CD4-positive, alpha-beta memory T cell (primary cell): ENCODE measurements at regions not wholly inside any gene's neighbourhood (a gene's known extent, or its start where the extent isn't known, plus 50 kb on each side); places are given as distances from the start of the nearest gene placed in this dataset.

Source experiments
- CTCF ChIA-PET: fragments of 350-600 bp; sonication (Branson Sonifier 250); formaldehyde crosslinking; loops from one replicate; lab custom pipeline; 2021; ENCODE audit warnings: inconsistent platforms; ENCODE audit not compliant: partially characterized antibody; lab: Charles Lee
- POLR2A ChIA-PET: fragments of 350-600 bp; sonication (Branson Sonifier 250); formaldehyde crosslinking; loops from one replicate; lab custom pipeline; 2021; ENCODE audit not compliant: partially characterized antibody; lab: Charles Lee
- DNase-seq, 5 donors: peaks; one replicate each; pipeline versions ENCODE4 v3.0.0 to v3.0.0-alpha.2; 2020 to 2022; ENCODE audit warnings: mixed read lengths in 1 of 5
- H3K27ac ChIP-seq: one replicate; pipeline ENCODE4 v1.7.0; 2013; ENCODE audit warnings: low read depth, low read length
- H3K27me3 ChIP-seq: 2 replicates; pipeline ENCODE4 v1.7.0; 2013; ENCODE audit warnings: mild to moderate bottlenecking, low read length, moderate library complexity; ENCODE audit not compliant: insufficient read depth
- H3K36me3 ChIP-seq: 2 replicates; pipeline ENCODE4 v1.7.0; 2013; ENCODE audit warnings: mild to moderate bottlenecking, low read length, moderate library complexity; ENCODE audit not compliant: insufficient read depth
- H3K4me1 ChIP-seq: 2 replicates; pipeline ENCODE4 v1.7.0; 2013; ENCODE audit warnings: mild to moderate bottlenecking, low read length, moderate library complexity; ENCODE audit not compliant: insufficient read depth
- H3K4me3 ChIP-seq, 2 donors: one replicate each; pipeline ENCODE4 v1.7.0; 2013; ENCODE audit warnings: low read length in 2 of 2, mild to moderate bottlenecking in 1 of 2
- H3K9me3 ChIP-seq, 2 donors: one replicate each; pipeline ENCODE4 v1.7.0; 2013; ENCODE audit warnings: low read length in 2 of 2, control low read depth in 1 of 2; ENCODE audit not compliant: control insufficient read depth in 1 of 2
- H3K27ac Mint-ChIP-seq, 7 donors: one replicate each; pipeline ENCODE4 v1.8.0; 2020 to 2021; ENCODE audit warnings: mixed read lengths in 7 of 7, mild to moderate bottlenecking in 6 of 7, inconsistent platforms in 3 of 7, moderate library complexity in 3 of 7
- H3K27me3 Mint-ChIP-seq, 2 donors: one replicate each; pipeline ENCODE4 v1.8.0; 2020 to 2021; ENCODE audit warnings: mixed read lengths in 2 of 2
- H3K36me3 Mint-ChIP-seq, 2 donors: one replicate each; pipeline ENCODE4 v1.8.0; 2020 to 2021; ENCODE audit warnings: mixed read lengths in 2 of 2, inconsistent platforms in 1 of 2, mild to moderate bottlenecking in 1 of 2
- H3K4me1 Mint-ChIP-seq, 4 donors: one replicate each; pipeline ENCODE4 v1.8.0; 2020 to 2021; ENCODE audit warnings: mixed read lengths in 4 of 4, mild to moderate bottlenecking in 1 of 4
- H3K4me3 Mint-ChIP-seq, 8 donors: one replicate each; pipeline ENCODE4 v1.8.0; 2020 to 2021; ENCODE audit warnings: mixed read lengths in 8 of 8, mild to moderate bottlenecking in 7 of 8, moderate library complexity in 6 of 8, inconsistent platforms in 3 of 8
- H3K9me3 Mint-ChIP-seq, 8 donors: one replicate each; pipeline ENCODE4 v1.8.0; 2020 to 2021; ENCODE audit warnings: mixed read lengths in 8 of 8, mild to moderate bottlenecking in 5 of 8, inconsistent platforms in 3 of 8, moderate library complexity in 1 of 8
- intact Hi-C: fragments of 100-400 bp; cut with micrococcal nuclease; formaldehyde crosslinking; loops from one replicate; pipeline ENCODE4 v1.15.1; 2023

- no peak overlapping the region for H3K27ac ChIP-seq
- no peaks in the 10 kb centered on the region for H3K27me3 ChIP-seq
- DNase-seq, result no peak
- CTCF ChIA-PET, result no interaction called here
- intact Hi-C loops, result no loop called here
- peaks cover 16 to 22% of the 10 kb centered on the region in 2 donors for H3K36me3 Mint-ChIP-seq
- POLR2A ChIA-PET, result interaction anchor here (1.0 kb wide), 1 partner anchor 58 kb away, joined by 6 read pairs; no protein-coding TSS in a partner anchor
- peak overlapping the region in 3 of 7 donors; percentile 66 to 95 (median 83) for H3K27ac Mint-ChIP-seq
- peaks cover 0 to 10% of the 10 kb centered on the region in 2 donors for H3K9me3 ChIP-seq
- H3K27me3 Mint-ChIP-seq, result peaks cover 0 to 2% of the 10 kb centered on the region in 2 donors
- no peak overlapping the region for H3K4me3 Mint-ChIP-seq
- H3K4me1 ChIP-seq, result peaks cover 37% of the 10 kb centered on the region
- H3K4me1 Mint-ChIP-seq, result peaks cover 31 to 56% (median 39%) of the 10 kb centered on the region in 4 donors
- no peaks in the 10 kb centered on the region for H3K36me3 ChIP-seq
- peaks cover 10 to 33% (median 27%) of the 10 kb centered on the region in 8 donors for H3K9me3 Mint-ChIP-seq
- H3K4me3 ChIP-seq, result no peak overlapping the region
Observed at GRCh38 chr1:5331101-5331500, 661.1 kb downstream of the NPHP4 start.

GRCh38 chr1:5329068-5329739 lies 663.0 kb downstream of the NPHP4 start:
- POLR2A ChIA-PET, result interaction anchor here (1.1 to 1.3 kb wide), 3 partner anchors 12 to 59 kb away, joined by 3 to 4 read pairs (median 3); no protein-coding TSS in a partner anchor
- H3K4me3 ChIP-seq, result peak overlapping the region in 1 of 2 donors; percentile 12
- H3K4me1 ChIP-seq, result peaks cover 37% of the 10 kb centered on the region
- no peaks in the 10 kb centered on the region for H3K36me3 ChIP-seq
- DNase-seq, result peak in 4 of 5 donors; percentile 9 to 20 (median 16)
- no peaks in the 10 kb centered on the region for H3K27me3 ChIP-seq
- Mint-ChIP-seq H3K9me3 (peaks cover 10 to 45% (median 32%) of the 10 kb centered on the region in 8 donors), H3K27me3 (peaks cover 0 to 2% of the 10 kb centered on the region in 2 donors), H3K27ac (peak overlapping the region; percentile 83 to 98 (median 95)), H3K36me3 (peaks cover 16 to 22% of the 10 kb centered on the region in 2 donors), H3K4me3 (peak overlapping the region; percentile 56 to 84 (median 69)), H3K4me1 (peaks cover 31 to 68% (median 45%) of the 10 kb centered on the region in 4 donors)
- peaks cover 0 to 10% of the 10 kb centered on the region in 2 donors for H3K9me3 ChIP-seq
- H3K27ac ChIP-seq, result peak overlapping the region; percentile 44
- intact Hi-C loops, result loop anchor here (1.0 to 2.0 kb wide), 2 partner anchors 60 to 94 kb away; no protein-coding TSS in a partner anchor
- CTCF ChIA-PET, result no interaction called here

GRCh38 chr1:5324883-5325282 lies 667.3 kb downstream of the NPHP4 start:
- H3K9me3 Mint-ChIP-seq, result peaks cover 10 to 55% (median 36%) of the 10 kb centered on the region in 8 donors
- Histone ChIP-seq H3K4me1 (peaks cover 23% of the 10 kb centered on the region), H3K36me3 (no peaks in the 10 kb centered on the region), H3K9me3 (peaks cover 0 to 10% of the 10 kb centered on the region in 2 donors), H3K4me3 (no peak overlapping the region), H3K27ac (no peak overlapping the region), H3K27me3 (no peaks in the 10 kb centered on the region)
- peak overlapping the region in 1 of 7 donors; percentile 78 for H3K27ac Mint-ChIP-seq
- DNase-seq, result no peak
- no peaks in the 10 kb centered on the region for H3K27me3 Mint-ChIP-seq
- peaks cover 16 to 25% of the 10 kb centered on the region in 2 donors for H3K36me3 Mint-ChIP-seq
- H3K4me1 Mint-ChIP-seq, result peaks cover 22 to 44% (median 32%) of the 10 kb centered on the region in 4 donors
- CTCF ChIA-PET, result no interaction called here
- POLR2A ChIA-PET, result no interaction called here
- no peak overlapping the region for H3K4me3 Mint-ChIP-seq
- intact Hi-C loops, result no loop called here

GRCh38 chr1:5318143-5318816 lies 663.9 kb downstream of the AJAP1 start:
- intact Hi-C loops, result no loop called here
- H3K9me3 ChIP-seq, result no peaks in the 10 kb centered on the region
- no peaks in the 10 kb centered on the region for H3K4me1 ChIP-seq
- H3K4me3 ChIP-seq, result no peak overlapping the region
- CTCF ChIA-PET, result no interaction called here
- Mint-ChIP-seq H3K27ac (no peak overlapping the region), H3K4me1 (peaks cover 0 to 1% (median 0%) of the 10 kb centered on the region in 4 donors), H3K9me3 (peaks cover 2 to 10% (median 7%) of the 10 kb centered on the region in 8 donors), H3K36me3 (peaks cover 0 to 2% of the 10 kb centered on the region in 2 donors), H3K27me3 (no peaks in the 10 kb centered on the region), H3K4me3 (no peak overlapping the region)
- POLR2A ChIA-PET, result interaction anchor here (1.2 to 2.5 kb wide), 2 partner anchors 11 kb away, joined by 3 to 8 read pairs; no protein-coding TSS in a partner anchor
- H3K27ac ChIP-seq, result no peak overlapping the region
- no peaks in the 10 kb centered on the region for H3K36me3 ChIP-seq
- no peak for DNase-seq
- no peaks in the 10 kb centered on the region for H3K27me3 ChIP-seq

GRCh38 chr1:5317391-5317790 lies 663.0 kb downstream of the AJAP1 start:
- intact Hi-C loops, result no loop called here
- H3K36me3 Mint-ChIP-seq, result peaks cover 0 to 2% of the 10 kb centered on the region in 2 donors
- H3K27me3 Mint-ChIP-seq, result no peaks in the 10 kb centered on the region
- no peak for DNase-seq
- H3K4me1 Mint-ChIP-seq, result peaks cover 0 to 1% (median 0%) of the 10 kb centered on the region in 4 donors
- ChIA-PET POLR2A (interaction anchor here (1.2 kb wide), 1 partner anchor 12 kb away, joined by 3 read pairs; no protein-coding TSS in a partner anchor), CTCF (no interaction called here)
- Histone ChIP-seq H3K27me3 (no peaks in the 10 kb centered on the region), H3K4me3 (no peak overlapping the region), H3K4me1 (no peaks in the 10 kb centered on the region), H3K9me3 (no peaks in the 10 kb centered on the region), H3K27ac (no peak overlapping the region), H3K36me3 (no peaks in the 10 kb centered on the region)
- no peak overlapping the region for H3K27ac Mint-ChIP-seq
- H3K9me3 Mint-ChIP-seq, result peaks cover 2 to 10% (median 7%) of the 10 kb centered on the region in 8 donors
- no peak overlapping the region for H3K4me3 Mint-ChIP-seq

GRCh38 chr1:5312862-5313261 lies 658.5 kb downstream of the AJAP1 start:
- intact Hi-C loops, result no loop called here
- no peak overlapping the region for H3K27ac Mint-ChIP-seq

GRCh38 chr1:5312293-5312674 lies 657.9 kb downstream of the AJAP1 start:
- intact Hi-C loops, result no loop called here
- DNase-seq, result no peak
- Histone ChIP-seq H3K4me3 (no peak overlapping the region), H3K36me3 (no peaks in the 10 kb centered on the region), H3K9me3 (no peaks in the 10 kb centered on the region), H3K27ac (no peak overlapping the region), H3K27me3 (no peaks in the 10 kb centered on the region), H3K4me1 (no peaks in the 10 kb centered on the region)
- H3K36me3 Mint-ChIP-seq, result no peaks in the 10 kb centered on the region
- peaks cover 0 to 2% of the 10 kb centered on the region in 2 donors for H3K27me3 Mint-ChIP-seq
- H3K4me3 Mint-ChIP-seq, result no peak overlapping the region
- H3K27ac Mint-ChIP-seq, result no peak overlapping the region
- POLR2A ChIA-PET, result no interaction called here
- H3K9me3 Mint-ChIP-seq, result peaks cover 0 to 3% (median 0%) of the 10 kb centered on the region in 8 donors
- CTCF ChIA-PET, result no interaction called here
- peaks cover 0 to 4% (median 2%) of the 10 kb centered on the region in 4 donors for H3K4me1 Mint-ChIP-seq

More at GRCh38 chr1:5312862-5313261, 658.5 kb downstream of the AJAP1 start:
- no peak overlapping the region for H3K27ac ChIP-seq
- H3K9me3 ChIP-seq, result no peaks in the 10 kb centered on the region
- no peak overlapping the region for H3K4me3 ChIP-seq
- Mint-ChIP-seq H3K9me3 (peaks cover 0 to 3% (median 0%) of the 10 kb centered on the region in 8 donors), H3K4me3 (no peak overlapping the region), H3K27me3 (peaks cover 0 to 2% of the 10 kb centered on the region in 2 donors), H3K4me1 (peaks cover 0 to 4% (median 0%) of the 10 kb centered on the region in 4 donors), H3K36me3 (no peaks in the 10 kb centered on the region)
- ChIA-PET POLR2A (no interaction called here), CTCF (no interaction called here)
- no peaks in the 10 kb centered on the region for H3K27me3 ChIP-seq
- no peak for DNase-seq
- no peaks in the 10 kb centered on the region for H3K36me3 ChIP-seq
- no peaks in the 10 kb centered on the region for H3K4me1 ChIP-seq
